Naive thymus-derived CD4-positive, alpha-beta T cell (primary cell): ENCODE measurements at regions not wholly inside any gene's neighbourhood (a gene's known extent, or its start where the extent isn't known, plus 50 kb on each side); places are given as distances from the start of the nearest gene placed in this dataset.

Experiments used
- ATAC-seq: fragments of 150-1000 bp; cut with Tn5 transposase; 2 replicates; pipeline ENCODE4 v1.10.0; 2021; ENCODE audit warnings: mild to moderate bottlenecking, moderate library complexity
- CTCF ChIA-PET: fragments of 350-600 bp; sonication (Branson Sonifier 250); formaldehyde crosslinking; loops from one replicate; lab custom pipeline; 2021; ENCODE audit warnings: antibody characterized with exemption; lab: Charles Lee
- POLR2A ChIA-PET: fragments of 350-600 bp; sonication (Branson Sonifier 250); formaldehyde crosslinking; loops from one replicate; lab custom pipeline; 2021; ENCODE audit warnings: antibody characterized with exemption, inconsistent platforms; lab: Charles Lee
- DNase-seq, 9 donors: peaks; one replicate each; pipeline versions ENCODE4 v3.0.0 to v3.0.0-alpha.2; 2020 to 2022; ENCODE audit warnings: mixed read lengths in 1 of 9
- H3K27ac ChIP-seq: one replicate; pipeline ENCODE4 v1.7.0; 2013; ENCODE audit warnings: mild to moderate bottlenecking, low read depth, low read length, moderate library complexity
- H3K27me3 ChIP-seq, 2 donors: one replicate each; pipeline ENCODE4 v1.7.0; 2013; ENCODE audit warnings: low read length in 2 of 2, mild to moderate bottlenecking in 2 of 2, moderate library complexity in 2 of 2; ENCODE audit not compliant: control insufficient read depth in 2 of 2, insufficient read depth in 2 of 2
- H3K36me3 ChIP-seq, 3 experiments: 1 replicate in 2 of 3; 2 replicates in 1 of 3; pipeline ENCODE4 v1.7.0; 2013; ENCODE audit warnings: low read length in 3 of 3, mild to moderate bottlenecking in 3 of 3, moderate library complexity in 1 of 3; ENCODE audit not compliant: insufficient read depth in 3 of 3, control insufficient read depth in 2 of 3
- H3K4me1 ChIP-seq, 2 donors: one replicate each; pipeline ENCODE4 v1.7.0; 2013; ENCODE audit warnings: low read length in 2 of 2, mild to moderate bottlenecking in 2 of 2, moderate library complexity in 1 of 2; ENCODE audit not compliant: control insufficient read depth in 2 of 2, insufficient read depth in 2 of 2
- H3K4me3 ChIP-seq: 2 replicates; pipeline ENCODE4 v1.7.0; 2013; ENCODE audit warnings: mild to moderate bottlenecking, low read length
- H3K9me3 ChIP-seq, 3 experiments: 1 replicate in 2 of 3; 2 replicates in 1 of 3; pipeline ENCODE4 v1.7.0; 2013; ENCODE audit warnings: low read length in 3 of 3; ENCODE audit not compliant: control insufficient read depth in 2 of 3
- H3K27ac Mint-ChIP-seq, 9 donors: one replicate each; pipeline ENCODE4 v1.8.0; 2020 to 2022; ENCODE audit warnings: mixed read lengths in 9 of 9, mild to moderate bottlenecking in 8 of 9, moderate library complexity in 5 of 9, inconsistent platforms in 2 of 9
- H3K27me3 Mint-ChIP-seq, 5 donors: one replicate each; pipeline ENCODE4 v1.8.0; 2021 to 2022; ENCODE audit warnings: mixed read lengths in 5 of 5, mild to moderate bottlenecking in 1 of 5
- H3K36me3 Mint-ChIP-seq, 5 donors: one replicate each; pipeline ENCODE4 v1.8.0; 2020 to 2022; ENCODE audit warnings: mixed read lengths in 5 of 5, mild to moderate bottlenecking in 3 of 5, inconsistent platforms in 1 of 5
- H3K4me1 Mint-ChIP-seq, 7 donors: one replicate each; pipeline ENCODE4 v1.8.0; 2020 to 2022; ENCODE audit warnings: mixed read lengths in 7 of 7, mild to moderate bottlenecking in 3 of 7, inconsistent platforms in 1 of 7
- H3K4me3 Mint-ChIP-seq, 10 donors: one replicate each; pipeline ENCODE4 v1.8.0; 2020 to 2022; ENCODE audit warnings: mild to moderate bottlenecking in 10 of 10, mixed read lengths in 10 of 10, moderate library complexity in 6 of 10, inconsistent platforms in 2 of 10
- H3K9me3 Mint-ChIP-seq, 11 donors: one replicate each; pipeline ENCODE4 v1.8.0; 2020 to 2022; ENCODE audit warnings: mixed read lengths in 11 of 11, mild to moderate bottlenecking in 4 of 11, inconsistent platforms in 1 of 11, moderate library complexity in 1 of 11
- intact Hi-C, 2 donors: fragments of 100-400 bp; cut with micrococcal nuclease; formaldehyde crosslinking; loops; one replicate each; pipeline ENCODE4 v1.15.1; 2023

DNA sequence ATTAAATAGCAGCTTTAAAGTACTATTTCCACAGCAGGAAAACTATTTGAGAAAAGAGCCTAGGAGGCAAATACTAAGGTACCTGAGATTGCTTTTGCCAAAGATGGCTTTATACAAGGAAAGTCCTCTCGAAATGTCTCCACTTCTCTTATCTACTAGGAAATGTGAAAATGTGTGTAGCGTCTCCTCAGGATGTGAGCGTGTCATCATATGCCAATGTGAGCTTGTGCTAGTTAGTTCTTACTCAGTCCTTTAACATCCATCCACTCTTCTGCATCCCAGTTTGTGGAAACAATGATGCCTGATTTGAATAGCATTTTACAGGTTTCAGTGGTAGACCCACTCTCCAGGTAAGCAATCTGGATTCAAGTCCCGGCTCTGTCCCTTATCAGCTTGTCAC, 421.0 kb downstream of the DYNC2H1 start:
- Mint-ChIP-seq H3K36me3 (no peaks in the 10 kb centered on the region), H3K27me3 (peaks cover 0 to 23% (median 17%) of the 10 kb centered on the region in 5 donors), H3K27ac (no peak overlapping the region), H3K9me3 (peaks cover 0 to 4% (median 0%) of the 10 kb centered on the region in 11 donors), H3K4me1 (no peaks in the 10 kb centered on the region), H3K4me3 (no peak overlapping the region)
- no peaks in the 10 kb centered on the region for H3K27me3 ChIP-seq
- DNase-seq (no peak), ATAC-seq (no peak)
- H3K36me3 ChIP-seq, result no peaks in the 10 kb centered on the region
- ChIA-PET CTCF (no interaction called here), POLR2A (no interaction called here)
- H3K4me3 ChIP-seq, result no peak overlapping the region
- no peaks in the 10 kb centered on the region for H3K9me3 ChIP-seq
- intact Hi-C loops, result no loop called here
- no peaks in the 10 kb centered on the region for H3K4me1 ChIP-seq
- no peak overlapping the region for H3K27ac ChIP-seq

DNA sequence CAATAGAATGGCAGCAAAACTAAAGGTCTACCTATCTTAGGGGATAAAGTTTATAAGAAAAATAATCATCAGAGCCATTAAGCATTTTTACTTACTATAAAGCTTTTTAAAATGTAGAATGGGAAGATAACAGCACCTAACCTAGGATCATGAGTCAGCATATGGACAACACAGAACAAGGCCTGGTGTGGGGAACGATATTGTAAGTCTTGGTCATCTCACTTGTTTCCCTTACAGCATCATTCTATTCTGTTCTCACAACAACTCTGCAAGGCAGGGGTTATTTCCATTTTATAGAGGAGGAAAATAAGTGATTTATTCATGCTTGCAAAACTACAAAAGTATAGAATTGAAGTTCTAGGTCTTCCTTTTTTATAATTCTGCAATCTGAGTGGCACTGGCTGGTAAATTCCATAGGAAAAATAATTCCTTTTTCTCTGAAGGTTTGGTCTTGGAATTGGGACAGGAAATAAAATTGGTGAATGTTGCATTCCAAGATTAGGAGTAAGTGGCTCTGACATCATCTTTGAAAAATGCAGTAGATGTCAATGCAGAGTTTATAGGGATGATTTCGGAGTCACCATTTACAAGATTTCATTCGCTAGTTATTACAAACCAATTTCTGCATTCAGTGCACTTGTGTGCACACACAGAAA, 423.0 kb downstream of the DYNC2H1 start:
- H3K4me1 Mint-ChIP-seq, result no peaks in the 10 kb centered on the region
- Histone ChIP-seq H3K9me3 (no peaks in the 10 kb centered on the region), H3K4me1 (no peaks in the 10 kb centered on the region), H3K36me3 (no peaks in the 10 kb centered on the region), H3K27me3 (no peaks in the 10 kb centered on the region), H3K27ac (no peak overlapping the region), H3K4me3 (no peak overlapping the region)
- intact Hi-C loops, result no loop called here
- ATAC-seq (no peak), DNase-seq (no peak)
- H3K36me3 Mint-ChIP-seq, result no peaks in the 10 kb centered on the region
- H3K9me3 Mint-ChIP-seq, result peaks cover 0 to 4% (median 0%) of the 10 kb centered on the region in 11 donors
- ChIA-PET CTCF (no interaction called here), POLR2A (no interaction called here)
- peaks cover 0 to 23% (median 20%) of the 10 kb centered on the region in 5 donors for H3K27me3 Mint-ChIP-seq
- no peak overlapping the region for H3K4me3 Mint-ChIP-seq
- H3K27ac Mint-ChIP-seq, result no peak overlapping the region

DNA sequence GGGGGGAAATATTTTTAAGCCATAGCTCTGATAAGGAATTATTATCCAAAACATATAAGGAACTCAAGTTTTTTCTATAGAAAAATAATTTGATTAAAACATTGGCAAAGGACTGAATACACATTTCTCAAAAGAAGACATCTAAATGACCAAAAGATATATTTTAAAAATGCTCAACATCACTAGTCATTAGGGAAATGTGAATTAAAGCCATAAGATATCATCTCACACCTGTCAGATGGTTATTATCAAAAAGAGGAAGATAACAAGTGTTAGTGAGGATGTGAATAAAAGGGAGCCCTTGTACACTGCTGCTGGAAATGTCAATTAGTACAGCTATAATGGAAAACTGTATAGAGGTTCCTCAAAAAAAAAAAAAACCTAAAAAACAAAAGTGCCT, 425.0 kb downstream of the DYNC2H1 start:
- ChIA-PET POLR2A (no interaction called here), CTCF (no interaction called here)
- Histone ChIP-seq H3K36me3 (no peaks in the 10 kb centered on the region), H3K4me1 (no peaks in the 10 kb centered on the region), H3K9me3 (no peaks in the 10 kb centered on the region), H3K4me3 (no peak overlapping the region), H3K27me3 (no peaks in the 10 kb centered on the region), H3K27ac (no peak overlapping the region)
- Mint-ChIP-seq H3K36me3 (no peaks in the 10 kb centered on the region), H3K9me3 (peaks cover 0 to 7% (median 0%) of the 10 kb centered on the region in 11 donors), H3K27me3 (peaks cover 0 to 23% (median 20%) of the 10 kb centered on the region in 5 donors), H3K27ac (no peak overlapping the region), H3K4me3 (no peak overlapping the region), H3K4me1 (no peaks in the 10 kb centered on the region)
- DNase-seq, result no peak
- no peak for ATAC-seq
- intact Hi-C loops, result no loop called here

DNA sequence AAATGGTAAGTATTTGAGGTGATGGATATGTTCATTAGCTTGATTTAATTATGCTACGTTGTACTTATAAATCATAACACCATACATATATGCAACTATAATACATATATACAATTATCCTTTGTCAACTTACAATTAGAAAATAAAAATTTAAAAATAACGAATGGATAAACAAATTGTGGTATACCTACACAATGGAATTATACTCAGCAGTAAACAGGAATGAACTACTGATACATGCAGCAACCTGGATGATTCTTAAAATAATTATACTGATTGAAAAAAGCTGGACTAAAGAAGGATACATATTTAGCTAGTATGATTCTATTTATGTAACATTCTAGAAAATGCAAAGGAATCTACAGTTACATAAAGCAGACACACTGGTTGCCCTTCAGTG, 425.7 kb downstream of the DYNC2H1 start:
- no peak for ATAC-seq
- POLR2A ChIA-PET, result no interaction called here
- DNase-seq, result no peak
- Mint-ChIP-seq H3K4me3 (no peak overlapping the region), H3K27ac (no peak overlapping the region), H3K36me3 (no peaks in the 10 kb centered on the region), H3K27me3 (peaks cover 0 to 23% (median 18%) of the 10 kb centered on the region in 5 donors), H3K9me3 (peaks cover 0 to 8% (median 0%) of the 10 kb centered on the region in 11 donors), H3K4me1 (no peaks in the 10 kb centered on the region)
- Histone ChIP-seq H3K4me3 (no peak overlapping the region), H3K27me3 (no peaks in the 10 kb centered on the region), H3K36me3 (no peaks in the 10 kb centered on the region), H3K4me1 (no peaks in the 10 kb centered on the region), H3K9me3 (no peaks in the 10 kb centered on the region), H3K27ac (no peak overlapping the region)
- CTCF ChIA-PET, result no interaction called here
- intact Hi-C loops, result no loop called here

DNA sequence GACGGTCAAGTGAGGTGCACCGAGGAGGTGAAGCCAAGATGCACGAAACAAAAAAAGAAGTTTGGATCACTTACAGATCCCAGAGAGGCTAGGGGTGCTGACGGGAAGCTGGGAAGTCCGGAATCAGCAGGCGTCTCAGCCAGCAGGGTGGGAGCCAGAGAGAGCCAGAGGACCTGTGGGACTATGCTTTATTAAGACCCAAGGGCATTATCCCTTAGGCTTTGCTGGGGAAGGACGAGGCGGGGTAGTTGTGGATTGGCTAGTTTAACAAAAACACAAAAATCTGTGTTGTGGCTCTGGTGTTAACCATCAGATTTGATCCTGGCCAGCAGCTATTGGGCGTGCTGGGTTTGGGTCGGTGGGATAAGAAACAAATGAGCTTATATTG, 427.1 kb downstream of the DYNC2H1 start:
- ChIA-PET POLR2A (no interaction called here), CTCF (no interaction called here)
- DNase-seq (no peak), ATAC-seq (no peak)
- Mint-ChIP-seq H3K4me1 (no peaks in the 10 kb centered on the region), H3K36me3 (no peaks in the 10 kb centered on the region), H3K27ac (no peak overlapping the region), H3K9me3 (peaks cover 0 to 15% (median 5%) of the 10 kb centered on the region in 11 donors), H3K4me3 (no peak overlapping the region), H3K27me3 (peaks cover 0 to 21% (median 12%) of the 10 kb centered on the region in 5 donors)
- Histone ChIP-seq H3K4me1 (no peaks in the 10 kb centered on the region), H3K27ac (no peak overlapping the region), H3K36me3 (no peaks in the 10 kb centered on the region), H3K27me3 (no peaks in the 10 kb centered on the region), H3K4me3 (no peak overlapping the region), H3K9me3 (peaks cover 0 to 6% (median 0%) of the 10 kb centered on the region in 3 experiments)
- intact Hi-C loops, result no loop called here

DNA sequence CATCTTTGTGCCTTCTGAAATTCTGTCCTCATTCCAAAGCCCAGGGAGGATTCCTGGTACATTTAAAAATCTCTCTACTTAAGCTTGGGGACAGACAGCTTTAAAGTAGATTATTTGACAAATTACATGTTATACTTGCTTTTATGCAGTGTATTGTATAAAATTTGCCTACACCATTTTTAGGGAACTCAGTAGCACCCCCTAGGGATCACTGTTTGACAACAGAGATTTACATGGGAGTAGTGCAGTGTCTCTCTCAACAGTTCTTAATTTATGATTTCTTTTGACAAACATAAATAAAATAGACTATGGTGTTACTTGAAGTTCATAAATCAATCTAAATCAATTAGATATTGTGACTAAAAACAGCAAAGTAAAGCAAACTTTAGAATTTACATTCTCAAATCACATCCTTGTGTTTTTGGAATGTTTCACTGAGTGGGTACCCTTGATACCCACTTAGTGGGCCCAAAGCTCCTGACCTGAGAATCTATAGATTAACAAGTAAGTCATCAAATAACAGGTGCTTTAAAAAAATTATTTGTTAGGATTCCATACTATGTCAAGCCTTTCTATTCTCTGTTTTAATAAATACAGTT, 428.8 kb downstream of the DYNC2H1 start:
- Histone ChIP-seq H3K4me1 (no peaks in the 10 kb centered on the region), H3K9me3 (peaks cover 0 to 17% (median 0%) of the 10 kb centered on the region in 3 experiments), H3K27ac (no peak overlapping the region), H3K4me3 (no peak overlapping the region), H3K27me3 (no peaks in the 10 kb centered on the region), H3K36me3 (no peaks in the 10 kb centered on the region)
- no peaks in the 10 kb centered on the region for H3K4me1 Mint-ChIP-seq
- H3K27ac Mint-ChIP-seq, result no peak overlapping the region
- CTCF ChIA-PET, result no interaction called here
- ATAC-seq, result no peak
- no peak overlapping the region for H3K4me3 Mint-ChIP-seq
- intact Hi-C loops, result no loop called here
- no peaks in the 10 kb centered on the region for H3K36me3 Mint-ChIP-seq
- peaks cover 0 to 17% (median 8%) of the 10 kb centered on the region in 5 donors for H3K27me3 Mint-ChIP-seq
- peaks cover 0 to 19% (median 5%) of the 10 kb centered on the region in 11 donors for H3K9me3 Mint-ChIP-seq
- no peak for DNase-seq
- POLR2A ChIA-PET, result interaction anchor here (0.6 kb wide), 1 partner anchor 562 kb away, joined by 3 read pairs; no protein-coding TSS in a partner anchor

DNA sequence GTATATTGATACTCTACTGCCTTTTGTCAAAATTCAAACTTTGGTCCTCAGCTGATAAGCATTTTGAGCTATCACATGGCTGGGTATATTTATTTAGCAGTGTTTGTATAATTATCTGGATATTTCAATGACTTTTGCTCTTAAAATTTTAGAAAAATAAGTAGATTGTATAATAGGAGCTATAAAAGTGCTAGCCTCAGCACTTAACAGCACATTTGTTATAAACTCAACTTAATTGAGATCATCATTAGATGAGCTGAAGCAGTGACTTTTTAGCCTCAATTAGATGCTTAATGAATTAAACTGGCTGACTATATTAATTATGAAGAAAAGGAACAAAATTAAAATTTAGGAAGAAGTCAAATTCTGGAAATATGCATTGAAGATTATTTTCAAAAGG, 429.9 kb downstream of the DYNC2H1 start:
- no peak overlapping the region for H3K27ac ChIP-seq
- ATAC-seq, result no peak
- H3K4me1 Mint-ChIP-seq, result no peaks in the 10 kb centered on the region
- no peak overlapping the region for H3K27ac Mint-ChIP-seq
- H3K27me3 Mint-ChIP-seq, result peaks cover 0 to 6% (median 0%) of the 10 kb centered on the region in 5 donors
- H3K4me1 ChIP-seq, result no peaks in the 10 kb centered on the region
- peaks cover 0 to 22% (median 0%) of the 10 kb centered on the region in 3 experiments for H3K9me3 ChIP-seq
- no peaks in the 10 kb centered on the region for H3K36me3 ChIP-seq
- POLR2A ChIA-PET, result no interaction called here
- intact Hi-C loops, result no loop called here
- CTCF ChIA-PET, result no interaction called here
- H3K4me3 Mint-ChIP-seq, result no peak overlapping the region
- no peaks in the 10 kb centered on the region for H3K27me3 ChIP-seq
- no peak for DNase-seq
- H3K4me3 ChIP-seq, result no peak overlapping the region
- H3K36me3 Mint-ChIP-seq, result no peaks in the 10 kb centered on the region
- peaks cover 0 to 23% (median 4%) of the 10 kb centered on the region in 11 donors for H3K9me3 Mint-ChIP-seq
